ENCODE measurements at regions not wholly inside any gene's neighbourhood (a gene's known extent, or its start where the extent isn't known, plus 50 kb on each side); places are given as distances from the start of the nearest gene placed in this dataset.

DNA sequence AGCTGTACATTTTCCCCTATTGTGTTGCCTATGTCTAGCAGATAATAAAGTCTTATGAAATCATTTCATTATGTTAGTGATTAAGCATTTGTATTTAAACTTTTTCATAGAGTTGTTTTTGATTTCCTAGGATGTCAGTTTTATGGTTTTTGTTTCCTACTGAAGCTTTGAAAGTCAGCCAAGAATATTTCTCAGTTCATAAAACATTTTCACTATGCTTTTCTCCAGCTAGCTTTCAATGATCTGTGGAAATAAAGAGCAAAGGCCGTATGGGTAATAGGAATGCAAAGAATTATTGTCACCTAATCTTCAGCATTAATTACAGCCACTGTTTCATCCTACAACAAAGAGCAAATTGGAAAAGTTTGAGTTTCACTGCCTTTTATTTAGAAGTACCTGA is 145.7 kb upstream of the NUDT6 start:
- Histone ChIP-seq H3K36me3 (ENCODE audit: control insufficient read depth, insufficient read depth, low read length) (no peaks in the 10 kb centered on the region), H3K4me3 (replicated peaks; ENCODE audit: low read depth, low read length) (no peak overlapping the region), H3K27me3 (replicated peaks; ENCODE audit: control insufficient read depth, insufficient read depth, low read length) (no peaks in the 10 kb centered on the region)
- no peak for DNase-seq (ENCODE audit: extremely low read depth, insufficient read length)
- no peak for TF ChIP-seq CTCF (IDR thresholded peaks at IDR 0.05; ENCODE audit: insufficient read depth, low read length, poor library complexity, severe bottlenecking)

- H3K4me3 ChIP-seq (replicated peaks; ENCODE audit: low read depth, low read length): no peak overlapping the region
- no peak for TF ChIP-seq CTCF (IDR thresholded peaks at IDR 0.05; ENCODE audit: insufficient read depth, low read length, poor library complexity, severe bottlenecking)
- H3K36me3 ChIP-seq (ENCODE audit: control insufficient read depth, insufficient read depth, low read length): no peaks in the 10 kb centered on the region
- no peaks in the 10 kb centered on the region for H3K27me3 ChIP-seq (replicated peaks; ENCODE audit: control insufficient read depth, insufficient read depth, low read length)
- no peak for DNase-seq (ENCODE audit: extremely low read depth, insufficient read length)
Observed at GRCh38 chr4:123072060-123072459, 149.7 kb upstream of the NUDT6 start.

- peak; percentile 6 for DNase-seq (ENCODE audit: extremely low read depth, insufficient read length)
- H3K27me3 ChIP-seq (replicated peaks; ENCODE audit: control insufficient read depth, insufficient read depth, low read length): no peaks in the 10 kb centered on the region
- no peak for TF ChIP-seq CTCF (IDR thresholded peaks at IDR 0.05; ENCODE audit: insufficient read depth, low read length, poor library complexity, severe bottlenecking)
- H3K4me3 ChIP-seq (replicated peaks; ENCODE audit: low read depth, low read length): no peak overlapping the region
- no peaks in the 10 kb centered on the region for H3K36me3 ChIP-seq (ENCODE audit: control insufficient read depth, insufficient read depth, low read length)
Observed at GRCh38 chr4:123073650-123074049, 151.3 kb upstream of the NUDT6 start.

GRCh38 chr4:123077330-123077729 is 154.9 kb upstream of the NUDT6 start:
- H3K4me3 ChIP-seq (replicated peaks; ENCODE audit: low read depth, low read length): no peak overlapping the region
- no peaks in the 10 kb centered on the region for H3K27me3 ChIP-seq (replicated peaks; ENCODE audit: control insufficient read depth, insufficient read depth, low read length)
- no peak for DNase-seq (ENCODE audit: extremely low read depth, insufficient read length)
- no peak for TF ChIP-seq CTCF (IDR thresholded peaks at IDR 0.05; ENCODE audit: insufficient read depth, low read length, poor library complexity, severe bottlenecking)
- no peaks in the 10 kb centered on the region for H3K36me3 ChIP-seq (ENCODE audit: control insufficient read depth, insufficient read depth, low read length)

DNA sequence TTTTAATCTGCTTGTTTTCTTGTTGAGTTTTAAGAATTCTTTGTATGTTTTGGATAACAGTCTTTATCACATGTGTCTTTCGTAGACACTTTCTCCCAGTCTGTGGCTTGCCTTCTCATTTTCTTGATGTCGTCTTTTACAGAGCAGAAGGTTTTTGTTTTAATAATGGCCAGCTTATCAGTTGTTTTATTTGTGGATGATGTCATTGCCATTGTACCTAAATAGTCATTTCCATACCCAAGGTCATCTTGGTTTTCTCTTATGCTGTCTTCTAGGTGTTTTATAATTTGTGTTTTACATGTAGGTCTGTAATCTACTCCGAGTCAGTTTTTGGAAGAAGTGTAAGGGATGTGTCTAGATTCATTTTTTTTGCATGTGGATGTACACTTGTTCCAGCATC is 159.6 kb upstream of the NUDT6 start:
- no peaks in the 10 kb centered on the region for H3K27me3 ChIP-seq (replicated peaks; ENCODE audit: control insufficient read depth, insufficient read depth, low read length)
- H3K4me3 ChIP-seq (replicated peaks; ENCODE audit: low read depth, low read length): no peak overlapping the region
- TF ChIP-seq CTCF (IDR thresholded peaks at IDR 0.05; ENCODE audit: insufficient read depth, low read length, poor library complexity, severe bottlenecking): no peak
- DNase-seq (ENCODE audit: extremely low read depth, insufficient read length): no peak
- no peaks in the 10 kb centered on the region for H3K36me3 ChIP-seq (ENCODE audit: control insufficient read depth, insufficient read depth, low read length)

DNA sequence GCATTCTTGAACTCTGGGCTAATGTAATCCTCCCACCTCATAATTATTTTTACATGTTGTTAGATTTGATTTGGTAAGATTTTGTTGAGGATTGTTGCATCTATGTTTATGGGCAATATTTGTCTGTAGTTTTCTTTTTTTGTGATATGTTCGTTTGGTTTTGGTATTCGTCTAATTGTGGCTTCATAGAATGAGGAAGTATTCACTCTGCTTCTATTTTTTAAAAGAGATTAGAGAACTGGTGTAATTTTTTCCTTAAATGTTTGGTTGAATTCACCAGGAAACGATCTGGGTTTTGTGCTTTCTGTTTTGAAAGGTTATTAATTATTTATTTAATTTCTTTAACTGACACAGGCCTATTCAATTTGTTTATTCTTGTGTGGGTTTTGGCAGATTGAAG is 161.2 kb upstream of the NUDT6 start:
- Histone ChIP-seq H3K27me3 (replicated peaks; ENCODE audit: control insufficient read depth, insufficient read depth, low read length) (no peaks in the 10 kb centered on the region), H3K4me3 (replicated peaks; ENCODE audit: low read depth, low read length) (no peak overlapping the region), H3K36me3 (ENCODE audit: control insufficient read depth, insufficient read depth, low read length) (no peaks in the 10 kb centered on the region)
- DNase-seq (ENCODE audit: extremely low read depth, insufficient read length): no peak
- TF ChIP-seq CTCF (IDR thresholded peaks at IDR 0.05; ENCODE audit: insufficient read depth, low read length, poor library complexity, severe bottlenecking): no peak
